ENCODE measurements at regions not wholly inside any gene's neighbourhood (a gene's known extent, or its start where the extent isn't known, plus 50 kb on each side); places are given as distances from the start of the nearest gene placed in this dataset.

GRCh38 chr3:55124371-55124770, 196.5 kb upstream of the LRTM1 start:
- Mint-ChIP-seq H3K27me3 (peaks cover 0 to 2% of the 10 kb centered on the region in 2 donors), H3K9me3 (peaks cover 0 to 9% (median 2%) of the 10 kb centered on the region in 5 donors), H3K27ac (no peak overlapping the region), H3K4me1 (no peaks in the 10 kb centered on the region), H3K4me3 (no peak overlapping the region), H3K36me3 (no peaks in the 10 kb centered on the region)
- Histone ChIP-seq H3K27me3 (ENCODE audit: insufficient read depth, low read length, poor library complexity, severe bottlenecking) (no peaks in the 10 kb centered on the region), H3K9me3 (ENCODE audit: low read length) (no peaks in the 10 kb centered on the region), H3K36me3 (ENCODE audit: insufficient read depth, low read length) (no peaks in the 10 kb centered on the region), H3K4me1 (ENCODE audit: insufficient read depth, low read length) (no peaks in the 10 kb centered on the region), H3K4me3 (ENCODE audit: low read length) (no peak overlapping the region), H3K27ac (ENCODE audit: low read depth, low read length) (no peak overlapping the region)
- DNase-seq: no peak
- POLR2A ChIA-PET: no interaction called here
- CTCF ChIA-PET: no interaction called here

Measured in CD8-positive, alpha-beta memory T cell (primary cell).